Neuronal stem cell (in vitro differentiated cells): ENCODE measurements at regions not wholly inside any gene's neighbourhood (a gene's known extent, or its start where the extent isn't known, plus 50 kb on each side); places are given as distances from the start of the nearest gene placed in this dataset.

Experiments
- DNase-seq: peaks from one replicate; pipeline ENCODE4 v3.0.0-alpha.2; 2013; ENCODE audit warnings: low spot score
- H2AFZ ChIP-seq: one replicate; pipeline ENCODE4 v1.6.1; 2013; ENCODE audit warnings: mild to moderate bottlenecking, low read length, inconsistent platforms
- H2AK5ac ChIP-seq: 2 replicates; pipeline ENCODE4 v1.6.1; 2013; ENCODE audit warnings: low read depth, mild to moderate bottlenecking, inconsistent platforms, low read length, moderate library complexity, mixed read lengths
- H2BK120ac ChIP-seq: 2 replicates; pipeline ENCODE4 v1.6.1; 2013; ENCODE audit warnings: low read depth, mild to moderate bottlenecking, inconsistent platforms, low read length, moderate library complexity, mixed read lengths
- H2BK12ac ChIP-seq: one replicate; pipeline ENCODE4 v1.6.1; 2013; ENCODE audit warnings: low read length, inconsistent platforms
- H2BK15ac ChIP-seq: 2 replicates; pipeline ENCODE4 v1.6.1; 2013; ENCODE audit warnings: mild to moderate bottlenecking, low read length, inconsistent platforms, mixed read lengths
- H2BK5ac ChIP-seq: one replicate; pipeline ENCODE4 v1.6.1; 2013; ENCODE audit warnings: inconsistent platforms, mild to moderate bottlenecking, low read length, moderate library complexity
- H3K14ac ChIP-seq: one replicate; pipeline ENCODE4 v1.6.1; 2013; ENCODE audit warnings: low read length, inconsistent platforms
- H3K18ac ChIP-seq: 2 replicates; pipeline ENCODE4 v1.6.1; 2013; ENCODE audit warnings: low read length, inconsistent platforms
- H3K23ac ChIP-seq: 2 replicates; pipeline ENCODE4 v1.6.1; 2013; ENCODE audit warnings: low read depth, mild to moderate bottlenecking, mixed read lengths, low read length, inconsistent platforms; ENCODE audit not compliant: poor library complexity
- H3K27ac ChIP-seq: replicated peaks from 3 replicates; pipeline ENCODE4 v1.5.1; 2013; ENCODE audit warnings: low read length, inconsistent platforms
- H3K27me3 ChIP-seq, 3 experiments: 2 replicates each; pipeline ENCODE4 v1.6.1; 2013; ENCODE audit warnings: low read length in 3 of 3, mild to moderate bottlenecking in 2 of 3, inconsistent platforms in 1 of 3, low read depth in 1 of 3, mixed read lengths in 1 of 3, moderate library complexity in 1 of 3; ENCODE audit not compliant: control insufficient read depth in 3 of 3, insufficient read depth in 3 of 3
- H3K36me3 ChIP-seq, 2 donors: replicated peaks in 1 of 2; 2 replicates each; pipeline ENCODE4 v1.6.1; 2013; ENCODE audit warnings: low read length in 2 of 2; ENCODE audit not compliant: control insufficient read depth in 2 of 2, insufficient read depth in 2 of 2
- H3K4ac ChIP-seq: 2 replicates; pipeline ENCODE4 v1.6.1; 2013; ENCODE audit warnings: inconsistent platforms, mild to moderate bottlenecking, low read length, moderate library complexity
- H3K4me1 ChIP-seq, 2 donors: 1 replicate in 1 of 2; 2 replicates in 1 of 2; pipeline ENCODE4 v1.6.1; 2013; ENCODE audit warnings: low read length in 2 of 2, low read depth in 1 of 2; ENCODE audit not compliant: control insufficient read depth in 2 of 2, insufficient read depth in 1 of 2
- H3K4me2 ChIP-seq: one replicate; pipeline ENCODE4 v1.6.1; 2013; ENCODE audit warnings: mild to moderate bottlenecking, low read length, inconsistent platforms; ENCODE audit not compliant: insufficient read depth, poor library complexity, severe bottlenecking
- H3K4me3 ChIP-seq, 2 donors: 2 replicates each; pipeline ENCODE4 v1.5.1; 2013; ENCODE audit warnings: low read length in 2 of 2, mild to moderate bottlenecking in 2 of 2, inconsistent platforms in 1 of 2, moderate library complexity in 1 of 2
- H3K79me1 ChIP-seq: one replicate; pipeline ENCODE4 v1.6.1; 2013; ENCODE audit warnings: low read depth, mild to moderate bottlenecking, inconsistent platforms, low read length, moderate library complexity
- H3K9ac ChIP-seq: one replicate; pipeline ENCODE4 v1.6.1; 2013; ENCODE audit warnings: mild to moderate bottlenecking, low read depth, low read length, inconsistent platforms; ENCODE audit not compliant: poor library complexity
- H3K9me3 ChIP-seq, 2 donors: replicated peaks in 1 of 2; 2 replicates each; pipeline versions ENCODE3 to v1.6.1; 2013; ENCODE audit warnings: low read length in 2 of 2, mild to moderate bottlenecking in 2 of 2, inconsistent platforms in 1 of 2, low read depth in 1 of 2, mixed read lengths in 1 of 2, moderate library complexity in 1 of 2; ENCODE audit not compliant: control insufficient read depth in 2 of 2, insufficient read depth in 1 of 2
- H4K8ac ChIP-seq: one replicate; pipeline ENCODE4 v1.6.1; 2013; ENCODE audit warnings: low read depth, mild to moderate bottlenecking, inconsistent platforms, low read length, moderate library complexity
- H4K91ac ChIP-seq: one replicate; pipeline ENCODE4 v1.6.1; 2013; ENCODE audit warnings: low read length, low read depth, mild to moderate bottlenecking, inconsistent platforms; ENCODE audit not compliant: poor library complexity
- WGBS, 2 donors: extraction: QIAGEN DNeasy Blood & Tissue Kit; methylation state at CpG; one replicate each; pipeline ENCODE4 v1.1.7; 2013; ENCODE audit warnings: missing lambda C conversion rate in 2 of 2, mixed read lengths in 1 of 2; ENCODE audit not compliant: insufficient read length in 2 of 2, insufficient replicate concordance in 1 of 2; ENCODE audit errors: extremely low coverage in 2 of 2; 5-methylcytosine and 5-hydroxymethylcytosine counted together

GRCh38 chr5:104904561-104904960, 1342.0 kb upstream of the NUDT12 start:
- Histone ChIP-seq H3K79me1 (no peaks in the 10 kb centered on the region), H3K4me2 (no peak overlapping the region), H3K14ac (no peak overlapping the region), H4K8ac (no peak overlapping the region), H3K9ac (no peak overlapping the region), H3K4me1 (peaks cover 4 to 5% of the 10 kb centered on the region in 2 donors), H3K18ac (no peak overlapping the region), H2AK5ac (no peak overlapping the region), H2BK12ac (no peak overlapping the region), H3K27ac (no peak overlapping the region), H3K9me3 (no peaks in the 10 kb centered on the region), H3K4ac (no peak overlapping the region), H2BK120ac (no peak overlapping the region), H3K4me3 (no peak overlapping the region), H2AFZ (no peak overlapping the region), H4K91ac (no peak overlapping the region), H3K27me3 (no peaks in the 10 kb centered on the region), H3K23ac (no peak overlapping the region), H2BK5ac (no peak overlapping the region), H2BK15ac (no peak overlapping the region), H3K36me3 (no peaks in the 10 kb centered on the region)
- no peak for DNase-seq
- WGBS, 2 donors, result no CpG with 5 or more reads among the region's 1 CpG

- H3K27ac ChIP-seq, result no peak overlapping the region
- H3K4me1 ChIP-seq, result peaks cover 4 to 5% of the 10 kb centered on the region in 2 donors
- no peaks in the 10 kb centered on the region for H3K79me1 ChIP-seq
- H3K4me2 ChIP-seq, result no peak overlapping the region
- no peak overlapping the region for H2BK15ac ChIP-seq
- no peak overlapping the region for H3K4me3 ChIP-seq
- H2BK12ac ChIP-seq, result no peak overlapping the region
- no peak overlapping the region for H3K18ac ChIP-seq
- no peak overlapping the region for H3K14ac ChIP-seq
- no peak overlapping the region for H3K4ac ChIP-seq
- no peak overlapping the region for H2AFZ ChIP-seq
- no peak overlapping the region for H4K91ac ChIP-seq
- no peak for DNase-seq
- no peaks in the 10 kb centered on the region for H3K36me3 ChIP-seq
- H2BK5ac ChIP-seq, result no peak overlapping the region
- H3K9me3 ChIP-seq, result no peaks in the 10 kb centered on the region
- H2BK120ac ChIP-seq, result no peak overlapping the region
- H3K23ac ChIP-seq, result no peak overlapping the region
- no peak overlapping the region for H3K9ac ChIP-seq
- no peaks in the 10 kb centered on the region for H3K27me3 ChIP-seq
- H4K8ac ChIP-seq, result no peak overlapping the region
- no CpG with 5 or more reads among the region's 2 CpGs for WGBS, 2 donors
- no peak overlapping the region for H2AK5ac ChIP-seq
Observed at GRCh38 chr5:104903941-104904340, 1341.4 kb upstream of the NUDT12 start.

GRCh38 chr5:104891596-104891995, 1329.0 kb upstream of the NUDT12 start:
- Histone ChIP-seq H3K4me2 (no peak overlapping the region), H3K27me3 (no peaks in the 10 kb centered on the region), H3K4ac (no peak overlapping the region), H4K8ac (no peak overlapping the region), H2BK12ac (no peak overlapping the region), H2BK15ac (no peak overlapping the region), H2BK5ac (no peak overlapping the region), H3K27ac (no peak overlapping the region), H3K18ac (no peak overlapping the region), H3K4me1 (no peaks in the 10 kb centered on the region), H2AFZ (no peak overlapping the region), H2AK5ac (no peak overlapping the region), H3K9ac (no peak overlapping the region), H4K91ac (no peak overlapping the region), H3K36me3 (no peaks in the 10 kb centered on the region), H3K14ac (no peak overlapping the region), H3K79me1 (no peaks in the 10 kb centered on the region), H3K23ac (no peak overlapping the region), H3K9me3 (no peaks in the 10 kb centered on the region), H2BK120ac (no peak overlapping the region), H3K4me3 (no peak overlapping the region)
- no peak for DNase-seq
- WGBS, 2 donors, result no CpG with 5 or more reads among the region's 3 CpGs

GRCh38 chr5:104890767-104891166, 1328.2 kb upstream of the NUDT12 start:
- Histone ChIP-seq H2BK15ac (no peak overlapping the region), H3K23ac (no peak overlapping the region), H3K4ac (no peak overlapping the region), H3K9me3 (no peaks in the 10 kb centered on the region), H3K27me3 (no peaks in the 10 kb centered on the region), H3K9ac (no peak overlapping the region), H2AFZ (no peak overlapping the region), H4K8ac (no peak overlapping the region), H3K79me1 (no peaks in the 10 kb centered on the region), H3K4me2 (no peak overlapping the region), H2AK5ac (no peak overlapping the region), H3K4me3 (no peak overlapping the region), H2BK5ac (no peak overlapping the region), H4K91ac (no peak overlapping the region), H3K27ac (no peak overlapping the region), H3K18ac (no peak overlapping the region), H3K4me1 (no peaks in the 10 kb centered on the region), H2BK12ac (no peak overlapping the region), H3K36me3 (no peaks in the 10 kb centered on the region), H2BK120ac (no peak overlapping the region), H3K14ac (no peak overlapping the region)
- DNase-seq, result no peak
- WGBS, 2 donors, result no CpG with 5 or more reads among the region's 1 CpG
